Astrocyte of the spinal cord (primary cell): ENCODE measurements at regions not wholly inside any gene's neighbourhood (a gene's known extent, or its start where the extent isn't known, plus 50 kb on each side); places are given as distances from the start of the nearest gene placed in this dataset.

Experiments used
- DNase-seq: peaks from one replicate; pipeline ENCODE4 v3.0.0; 2011; ENCODE audit warnings: low read depth, low spot score
- H3K4me3 ChIP-seq: 2 replicates; pipeline ENCODE4 v1.5.1; 2011; ENCODE audit warnings: low read depth, mild to moderate bottlenecking, low read length, moderate library complexity
- in situ Hi-C: cut with HindIII; loops from 2 replicates; pipeline ENCODE4 v1.10.0; 2017; ENCODE audit warnings: low sequenced_read_pairs
- TF ChIP-seq, protein P1 (sequence below): IDR thresholded peaks from 2 replicates; pipeline ENCODE4 v1.5.1; 2012; ENCODE audit warnings: low read depth, mild to moderate bottlenecking, low read length, inconsistent platforms

DNA sequence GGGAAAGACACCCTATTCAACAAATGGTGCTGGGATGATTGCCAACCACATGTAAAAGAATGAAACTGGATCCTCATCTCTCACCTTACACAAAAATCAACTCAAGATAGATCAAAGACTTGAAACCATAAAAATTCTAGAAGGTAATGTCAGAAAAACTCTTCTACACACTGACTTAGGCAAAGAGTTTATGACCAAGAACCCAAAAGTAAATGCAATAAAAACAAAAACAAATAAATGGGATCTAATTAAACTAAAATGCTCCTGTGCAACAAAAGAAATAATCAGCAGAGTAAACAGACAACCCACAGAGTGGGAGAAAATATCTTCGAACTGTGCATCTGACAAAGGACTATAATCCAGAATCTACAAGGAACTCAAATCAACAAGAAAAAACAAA, 504.2 kb upstream of the MBL2 start:
- no peak overlapping the region for H3K4me3 ChIP-seq
- in situ Hi-C loops = no loop called here
- DNase-seq = no peak
- TF ChIP-seq, protein P1, sequence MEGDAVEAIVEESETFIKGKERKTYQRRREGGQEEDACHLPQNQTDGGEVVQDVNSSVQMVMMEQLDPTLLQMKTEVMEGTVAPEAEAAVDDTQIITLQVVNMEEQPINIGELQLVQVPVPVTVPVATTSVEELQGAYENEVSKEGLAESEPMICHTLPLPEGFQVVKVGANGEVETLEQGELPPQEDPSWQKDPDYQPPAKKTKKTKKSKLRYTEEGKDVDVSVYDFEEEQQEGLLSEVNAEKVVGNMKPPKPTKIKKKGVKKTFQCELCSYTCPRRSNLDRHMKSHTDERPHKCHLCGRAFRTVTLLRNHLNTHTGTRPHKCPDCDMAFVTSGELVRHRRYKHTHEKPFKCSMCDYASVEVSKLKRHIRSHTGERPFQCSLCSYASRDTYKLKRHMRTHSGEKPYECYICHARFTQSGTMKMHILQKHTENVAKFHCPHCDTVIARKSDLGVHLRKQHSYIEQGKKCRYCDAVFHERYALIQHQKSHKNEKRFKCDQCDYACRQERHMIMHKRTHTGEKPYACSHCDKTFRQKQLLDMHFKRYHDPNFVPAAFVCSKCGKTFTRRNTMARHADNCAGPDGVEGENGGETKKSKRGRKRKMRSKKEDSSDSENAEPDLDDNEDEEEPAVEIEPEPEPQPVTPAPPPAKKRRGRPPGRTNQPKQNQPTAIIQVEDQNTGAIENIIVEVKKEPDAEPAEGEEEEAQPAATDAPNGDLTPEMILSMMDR = no peak

DNA sequence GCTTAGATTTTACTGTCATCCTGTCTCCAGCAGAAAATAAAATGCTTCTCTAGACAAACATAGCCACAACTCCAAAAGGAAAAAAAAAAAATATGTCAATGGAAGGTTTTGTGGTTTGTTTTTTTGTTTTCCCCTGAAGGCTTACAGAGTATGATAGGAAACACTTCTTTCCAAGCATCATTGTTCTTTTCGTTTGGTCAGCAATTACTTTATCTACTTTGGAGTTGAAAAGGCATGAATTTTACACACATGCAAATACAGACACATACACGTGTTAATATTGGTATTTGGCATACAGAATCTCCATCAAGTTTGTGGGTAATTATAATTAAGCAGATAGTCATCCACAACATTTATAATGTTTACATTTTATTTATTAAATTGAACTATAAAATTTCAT, 496.9 kb upstream of the MBL2 start:
- in situ Hi-C loops = no loop called here
- TF ChIP-seq, protein P1 = no peak
- DNase-seq = no peak
- no peak overlapping the region for H3K4me3 ChIP-seq

DNA sequence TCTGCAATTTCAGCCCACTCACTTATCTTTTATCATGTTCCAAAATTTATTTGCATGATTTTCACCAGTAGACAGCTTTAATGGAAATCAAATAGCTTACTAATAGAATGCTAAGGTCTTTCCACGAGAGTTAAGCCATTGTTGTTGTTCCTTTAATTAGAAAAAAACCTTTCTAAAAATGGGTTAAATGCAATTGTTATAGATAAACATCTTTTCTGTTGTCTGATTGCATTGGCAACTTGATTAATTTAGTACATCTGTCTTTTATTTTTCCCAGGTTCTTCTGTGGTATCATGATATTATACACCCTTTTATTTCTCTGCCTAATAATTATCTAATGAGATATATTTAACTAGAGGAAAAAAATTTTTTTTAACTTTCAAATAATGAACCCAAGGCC, 487.6 kb upstream of the MBL2 start:
- DNase-seq = no peak
- TF ChIP-seq, protein P1 = no peak
- in situ Hi-C loops = no loop called here
- no peak overlapping the region for H3K4me3 ChIP-seq

DNA sequence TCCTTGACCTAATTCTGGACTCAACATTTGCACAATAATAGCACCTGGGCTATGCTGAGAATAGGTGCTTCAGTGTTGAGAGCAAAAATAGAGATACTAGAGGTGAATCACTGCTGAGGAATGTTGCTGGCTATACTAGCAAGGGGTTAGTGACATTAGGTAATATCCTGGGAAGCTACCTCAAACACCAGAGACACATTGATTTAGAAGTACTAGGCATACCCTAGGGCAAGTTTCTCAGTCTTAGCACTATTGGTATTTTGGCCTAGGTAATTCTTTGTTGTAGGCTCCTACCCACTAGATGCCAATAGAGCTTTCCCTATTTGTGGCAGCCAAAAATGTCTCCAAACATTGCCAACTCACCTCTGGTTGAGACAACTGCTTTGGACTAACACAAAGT, 484.0 kb upstream of the MBL2 start:
- TF ChIP-seq, protein P1 = no peak
- H3K4me3 ChIP-seq = no peak overlapping the region
- in situ Hi-C loops = no loop called here
- no peak for DNase-seq

DNA sequence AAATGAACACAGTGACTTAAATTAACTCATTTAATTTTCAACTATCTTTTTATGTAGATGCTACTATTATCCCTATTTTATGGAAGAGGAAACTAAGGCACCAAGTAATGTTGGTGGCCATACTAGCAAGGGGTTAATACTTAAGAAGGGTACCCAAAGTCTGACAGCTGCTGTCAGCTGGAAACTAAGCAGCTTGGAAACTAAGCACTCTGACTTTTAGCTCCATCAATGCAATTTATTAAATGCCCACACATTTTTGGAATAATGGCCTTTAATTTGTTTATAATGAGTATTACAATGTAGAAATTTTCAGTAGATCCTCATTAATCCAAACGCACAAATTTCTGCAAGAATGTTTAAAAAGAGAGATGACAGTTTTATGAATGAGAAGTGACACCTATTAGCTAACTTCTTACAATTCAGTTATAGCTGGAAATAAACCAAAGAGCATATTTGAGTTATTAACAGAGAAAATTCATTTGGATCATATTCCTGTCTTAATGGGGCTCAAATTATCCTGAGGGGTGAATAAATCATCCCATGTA, 483.1 kb upstream of the MBL2 start:
- no peak for DNase-seq
- no peak overlapping the region for H3K4me3 ChIP-seq
- TF ChIP-seq, protein P1 = no peak
- in situ Hi-C loops = no loop called here

DNA sequence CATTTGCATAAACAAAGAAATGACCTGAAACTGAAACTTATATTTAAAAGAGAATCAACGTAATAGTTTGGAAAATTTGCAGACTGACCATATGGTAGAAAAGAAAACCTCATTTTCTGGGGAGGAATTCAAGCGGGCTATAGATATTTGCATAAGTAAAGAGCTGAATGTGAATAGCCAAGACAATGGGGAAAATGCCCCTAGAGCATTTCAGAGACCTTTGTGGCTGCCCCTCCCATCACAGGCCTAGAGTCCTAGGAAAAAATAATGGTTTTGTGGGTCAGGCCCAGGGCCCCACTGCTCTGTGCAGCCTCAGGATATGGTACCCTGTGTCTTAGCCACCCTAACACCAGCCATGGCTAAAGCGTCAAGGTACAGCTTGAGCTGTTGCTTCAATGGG, 480.6 kb upstream of the MBL2 start:
- TF ChIP-seq, protein P1 = no peak
- in situ Hi-C loops = no loop called here
- DNase-seq = no peak
- no peak overlapping the region for H3K4me3 ChIP-seq

DNA sequence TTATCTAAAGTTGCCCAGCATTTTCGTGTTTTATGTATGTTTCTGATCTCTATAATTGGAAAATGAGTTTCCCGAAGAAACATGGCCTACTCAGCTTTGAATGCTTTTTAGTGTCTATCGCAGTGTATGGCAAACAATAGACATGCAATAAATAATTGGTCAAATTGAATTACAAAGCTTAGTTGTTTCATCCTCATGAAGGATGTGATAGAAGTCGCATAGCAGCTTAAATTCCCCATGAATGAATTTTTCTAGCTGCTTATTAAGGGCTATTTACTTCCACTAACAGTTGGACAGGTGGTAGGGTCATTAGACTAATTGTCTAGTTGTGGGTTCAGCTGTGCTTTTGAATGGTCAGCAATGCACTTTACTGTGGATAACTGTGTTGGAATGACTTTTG, 467.3 kb upstream of the MBL2 start:
- no peak overlapping the region for H3K4me3 ChIP-seq
- TF ChIP-seq, protein P1 = no peak
- DNase-seq = no peak
- in situ Hi-C loops = no loop called here
